ENCODE measurements at regions not wholly inside any gene's neighbourhood (a gene's known extent, or its start where the extent isn't known, plus 50 kb on each side); places are given as distances from the start of the nearest gene placed in this dataset.
"Not testable (repeated sequence)": the region's sequence is repeated elsewhere in the genome, so short reads cannot be mapped to it uniquely, and the experiment has no call there.

GRCh38 chr18:7178568-7178967, 52.3 kb upstream of the LRRC30 start:
- not testable (repeated sequence) for H3K9me3 ChIP-seq; H3K27me3 ChIP-seq; H3K4me3 ChIP-seq; H3K4me1 ChIP-seq; H3K36me3 ChIP-seq (ENCODE audit: low read depth, missing control alignments); DNase-seq; H3K27ac ChIP-seq
- WGBS, 2 donors: 88% methylated on average over 21 of the region's 21 CpGs; no CpG with 5 or more reads in 1 of the 2 donors
- intact Hi-C loops (cut with DNase I; ENCODE audit: low total_unique reads): loop anchor here (5.0 kb wide), 1 partner anchor 141 kb away; no protein-coding TSS in a partner anchor

GRCh38 chr18:7177116-7177744, 53.7 kb upstream of the LRRC30 start:
- Histone ChIP-seq H3K36me3 (ENCODE audit: low read depth, missing control alignments) (no peaks in the 10 kb centered on the region), H3K4me1 (no peaks in the 10 kb centered on the region), H3K9me3 (no peaks in the 10 kb centered on the region), H3K27ac (no peak overlapping the region), H3K27me3 (no peaks in the 10 kb centered on the region), H3K4me3 (no peak overlapping the region)
- peak; percentile 91 for DNase-seq
- intact Hi-C loops (cut with DNase I; ENCODE audit: low total_unique reads): loop anchor here (5.0 kb wide), 1 partner anchor 140 kb away; no protein-coding TSS in a partner anchor
- TF ChIP-seq CTCF (IDR thresholded peaks at IDR 0.05): peak; percentile 55 to 71 (median 59)
- TF ChIP-seq POLR2A (IDR thresholded peaks at IDR 0.05): no peak
- WGBS, 2 donors: 44 to 52% methylated on average over 4 of the region's 4 CpGs

- 61 to 71% methylated on average over 13 to 14 of the region's 14 CpGs for WGBS, 2 donors
Observed at GRCh38 chr18:7174344-7175095, 56.4 kb upstream of the LRRC30 start.

GRCh38 chr18:7173216-7173615, 55.6 kb upstream of the LAMA1 start:
- no peaks in the 10 kb centered on the region for H3K4me1 ChIP-seq
- TF ChIP-seq POLR2A (IDR thresholded peaks at IDR 0.05): no peak
- no peak for TF ChIP-seq CTCF (IDR thresholded peaks at IDR 0.05)
- H3K4me3 ChIP-seq: no peak overlapping the region
- H3K27me3 ChIP-seq: no peaks in the 10 kb centered on the region
- no peak for DNase-seq
- H3K27ac ChIP-seq: no peak overlapping the region
- intact Hi-C loops (cut with DNase I; ENCODE audit: low total_unique reads): no loop called here
- H3K36me3 ChIP-seq (ENCODE audit: low read depth, missing control alignments): no peaks in the 10 kb centered on the region
- WGBS, 2 donors: 78 to 85% methylated on average over 15 of the region's 15 CpGs
- no peaks in the 10 kb centered on the region for H3K9me3 ChIP-seq

More at GRCh38 chr18:7174344-7175095, 56.4 kb upstream of the LRRC30 start:
- H3K27me3 ChIP-seq: no peaks in the 10 kb centered on the region
- H3K4me1 ChIP-seq: no peaks in the 10 kb centered on the region
- peak; percentile 92 for DNase-seq
- H3K4me3 ChIP-seq: no peak overlapping the region
- intact Hi-C loops (cut with DNase I; ENCODE audit: low total_unique reads): loop anchor here (5.0 kb wide), 1 partner anchor 137 kb away; no protein-coding TSS in a partner anchor
- H3K27ac ChIP-seq: no peak overlapping the region
- peak in 2 of 3 experiments; percentile 37 to 56 for TF ChIP-seq CTCF (IDR thresholded peaks at IDR 0.05)
- TF ChIP-seq POLR2A (IDR thresholded peaks at IDR 0.05): no peak
- H3K36me3 ChIP-seq (ENCODE audit: low read depth, missing control alignments): no peaks in the 10 kb centered on the region
- H3K9me3 ChIP-seq: no peaks in the 10 kb centered on the region

GRCh38 chr18:7172611-7173010, 55.0 kb upstream of the LAMA1 start:
- 76 to 89% methylated on average over 6 to 10 of the region's 10 CpGs for WGBS, 2 donors
- TF ChIP-seq POLR2A (IDR thresholded peaks at IDR 0.05) (no peak), CTCF (IDR thresholded peaks at IDR 0.05) (no peak)
- H3K9me3 ChIP-seq: no peaks in the 10 kb centered on the region
- no peaks in the 10 kb centered on the region for H3K27me3 ChIP-seq
- no peak for DNase-seq
- H3K36me3 ChIP-seq (ENCODE audit: low read depth, missing control alignments): no peaks in the 10 kb centered on the region
- no peak overlapping the region for H3K27ac ChIP-seq
- H3K4me1 ChIP-seq: no peaks in the 10 kb centered on the region
- H3K4me3 ChIP-seq: no peak overlapping the region
- intact Hi-C loops (cut with DNase I; ENCODE audit: low total_unique reads): no loop called here
